ENCODE measurements at regions not wholly inside any gene's neighbourhood (a gene's known extent, or its start where the extent isn't known, plus 50 kb on each side); places are given as distances from the start of the nearest gene placed in this dataset.
"Not testable (repeated sequence)": the region's sequence is repeated elsewhere in the genome, so short reads cannot be mapped to it uniquely, and the experiment has no call there.

DNA sequence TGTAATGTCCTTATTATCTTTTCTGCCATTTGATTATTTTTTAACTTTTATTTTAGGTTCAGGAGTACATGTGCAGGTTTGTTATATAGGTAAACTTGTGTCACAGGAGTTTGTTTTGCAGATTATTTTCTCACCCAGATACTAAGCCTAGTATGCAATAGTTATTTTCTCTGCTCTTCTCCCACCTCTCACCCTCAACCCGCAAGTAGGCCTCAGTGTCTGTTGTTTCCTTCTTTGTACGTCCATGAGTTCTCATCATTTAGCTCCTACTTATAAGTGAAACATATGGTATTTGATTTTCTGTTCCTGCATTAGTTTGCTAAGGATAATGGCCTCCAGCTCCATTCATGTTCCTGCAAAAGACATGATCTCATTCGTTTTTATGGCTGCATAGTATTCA lies 270.0 kb downstream of the BTG1 start:
- TF ChIP-seq CTCF, POLR2A (IDR thresholded peaks at IDR 0.05): not testable (repeated sequence)

Measured in right lobe of liver (tissue), 4 donors.